Fibroblast of skin of right quadriceps (primary cell): ENCODE measurements at regions not wholly inside any gene's neighbourhood (a gene's known extent, or its start where the extent isn't known, plus 50 kb on each side); places are given as distances from the start of the nearest gene placed in this dataset.
"Not testable (repeated sequence)": the region's sequence is repeated elsewhere in the genome, so short reads cannot be mapped to it uniquely, and the experiment has no call there.

Experiments
- DNase-seq: peaks from one replicate; pipeline ENCODE4 v3.0.0-alpha.2; 2013

- DNase-seq, result no peak
Measured at GRCh38 chr6:131336596-131336995, 201.3 kb downstream of the AKAP7 start.

GRCh38 chr6:131346896-131347295 lies 211.6 kb downstream of the AKAP7 start:
- not testable (repeated sequence) for DNase-seq

GRCh38 chr6:131348572-131348971 lies 213.3 kb downstream of the AKAP7 start:
- DNase-seq, result no peak

GRCh38 chr6:131349199-131349598 lies 213.9 kb downstream of the AKAP7 start:
- DNase-seq, result no peak

- no peak for DNase-seq
Measured at GRCh38 chr6:131353106-131353505, 217.8 kb downstream of the AKAP7 start.

- DNase-seq, result no peak
Measured at GRCh38 chr6:131353876-131354275, 218.6 kb downstream of the AKAP7 start.

GRCh38 chr6:131354356-131354755 lies 218.7 kb upstream of the ARG1 start:
- DNase-seq, result no peak

- DNase-seq, result no peak
Measured at GRCh38 chr6:131356161-131356560, 216.9 kb upstream of the ARG1 start.

- DNase-seq, result no peak
Measured at GRCh38 chr6:131357501-131357900, 215.5 kb upstream of the ARG1 start.

GRCh38 chr6:131362070-131362469 lies 211.0 kb upstream of the ARG1 start:
- DNase-seq, result no peak

GRCh38 chr6:131362696-131363095 lies 210.3 kb upstream of the ARG1 start:
- no peak for DNase-seq

- no peak for DNase-seq
Measured at GRCh38 chr6:131363947-131364834, 208.8 kb upstream of the ARG1 start.

GRCh38 chr6:131366223-131366622 lies 206.8 kb upstream of the ARG1 start:
- DNase-seq, result no peak

- no peak for DNase-seq
Measured at GRCh38 chr6:131367206-131367873, 205.7 kb upstream of the ARG1 start.

- peak; percentile 37 for DNase-seq
Measured at GRCh38 chr6:131368198-131368911, 204.7 kb upstream of the ARG1 start.

- DNase-seq, result no peak
Measured at GRCh38 chr6:131372535-131372934, 200.5 kb upstream of the ARG1 start.

- DNase-seq, result no peak
Measured at GRCh38 chr6:131377112-131377705, 195.8 kb upstream of the ARG1 start.

GRCh38 chr6:131378874-131379273 lies 194.2 kb upstream of the ARG1 start:
- DNase-seq, result no peak

- DNase-seq, result peak; percentile 63
Measured at GRCh38 chr6:131379948-131380347, 193.1 kb upstream of the ARG1 start.

GRCh38 chr6:131381052-131381708 lies 191.8 kb upstream of the ARG1 start:
- no peak for DNase-seq

GRCh38 chr6:131381709-131382093 lies 191.3 kb upstream of the ARG1 start:
- DNase-seq, result peak; percentile 7

- DNase-seq, result no peak
Measured at GRCh38 chr6:131382631-131383030, 190.4 kb upstream of the ARG1 start.
